Kasumi-1 (cell line): ENCODE measurements at regions not wholly inside any gene's neighbourhood (a gene's known extent, or its start where the extent isn't known, plus 50 kb on each side); places are given as distances from the start of the nearest gene placed in this dataset.
"Not testable (repeated sequence)": the region's sequence is repeated elsewhere in the genome, so short reads cannot be mapped to it uniquely, and the experiment has no call there.

ENCODE experiments used
- DNase-seq, 2 experiments: peaks; one replicate each; lab custom pipeline; 2025; lab: John Stamatoyannopoulos, UW

DNA sequence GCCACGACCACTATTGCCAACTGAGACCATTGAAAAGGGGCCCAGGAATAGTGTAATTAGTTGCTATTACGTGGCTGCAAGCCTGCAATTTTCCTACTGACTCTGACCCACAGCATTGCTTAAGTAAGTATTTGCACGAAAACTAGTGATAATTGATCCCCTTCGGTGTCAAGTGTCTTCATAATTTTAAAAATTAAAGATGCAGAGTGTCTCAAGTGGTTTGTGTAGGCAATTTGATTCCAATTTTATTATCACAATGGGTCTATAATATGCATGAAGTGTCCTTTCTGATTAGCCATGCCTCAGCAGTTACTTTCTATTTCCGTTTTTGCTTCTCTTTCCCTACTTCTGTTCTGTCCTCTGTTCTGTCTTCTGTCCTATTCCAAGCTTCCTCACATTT, 259.2 kb downstream of the C3orf38 start:
- DNase-seq, result no peak

DNA sequence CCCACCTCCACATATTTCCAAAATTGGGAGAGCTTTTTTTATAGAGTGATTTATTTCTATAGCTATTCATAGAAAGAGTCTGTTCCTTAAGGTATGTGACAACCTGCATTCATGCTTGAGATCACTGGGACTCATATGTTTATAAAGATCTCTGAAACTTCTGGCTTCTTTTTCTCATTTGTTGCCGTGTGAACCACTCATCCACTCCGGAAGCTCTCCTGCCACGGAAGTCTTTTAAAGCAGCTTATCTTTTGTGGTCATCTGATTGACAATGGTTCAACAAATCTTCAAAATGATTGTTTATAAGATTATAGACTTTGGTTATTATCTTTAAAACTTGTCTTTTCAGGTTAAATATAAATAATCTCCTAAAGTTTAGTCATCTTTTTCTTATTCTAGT, 260.5 kb downstream of the C3orf38 start:
- no peak for DNase-seq

DNA sequence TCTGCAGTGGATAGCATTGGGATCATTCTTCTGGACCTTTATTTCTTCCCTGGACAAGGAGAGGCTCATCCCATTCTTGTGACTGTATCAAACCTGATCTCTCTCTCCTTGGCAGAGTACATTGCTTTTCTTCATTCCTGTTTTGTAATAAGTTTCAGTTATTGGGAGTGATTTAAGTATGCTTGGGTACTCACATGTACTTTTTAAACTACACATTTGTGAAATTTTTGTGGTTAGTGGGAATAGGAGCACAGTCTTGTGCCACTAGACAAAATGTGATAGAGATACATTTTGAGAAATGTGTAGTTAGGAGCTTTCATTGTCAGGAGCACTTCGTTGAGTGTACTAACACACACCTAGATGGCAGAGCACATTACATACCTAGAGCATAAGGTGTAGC, 262.6 kb downstream of the C3orf38 start:
- DNase-seq, result no peak

DNA sequence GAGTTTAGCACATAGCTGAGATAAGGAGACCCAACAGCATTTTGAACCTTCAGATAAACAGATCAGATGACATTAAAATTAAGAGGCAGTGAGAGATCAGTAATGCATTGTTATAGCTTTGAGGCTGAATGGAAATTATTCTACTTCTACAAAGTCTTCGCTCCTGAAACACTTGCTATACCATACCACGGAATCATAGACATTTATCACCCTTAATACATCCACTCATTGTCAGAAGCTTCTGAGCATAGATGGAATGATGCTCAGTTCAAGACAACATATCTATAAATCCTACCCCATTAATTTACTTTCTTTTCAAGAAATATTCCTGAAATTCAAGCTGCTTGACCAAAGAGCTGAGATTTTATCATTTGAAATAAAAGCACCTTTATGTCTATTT, 266.7 kb downstream of the C3orf38 start:
- no peak for DNase-seq

- DNase-seq, result no peak
These were observed 268.5 kb downstream of the C3orf38 start for GRCh38 chr3:88418219-88418618.

DNA sequence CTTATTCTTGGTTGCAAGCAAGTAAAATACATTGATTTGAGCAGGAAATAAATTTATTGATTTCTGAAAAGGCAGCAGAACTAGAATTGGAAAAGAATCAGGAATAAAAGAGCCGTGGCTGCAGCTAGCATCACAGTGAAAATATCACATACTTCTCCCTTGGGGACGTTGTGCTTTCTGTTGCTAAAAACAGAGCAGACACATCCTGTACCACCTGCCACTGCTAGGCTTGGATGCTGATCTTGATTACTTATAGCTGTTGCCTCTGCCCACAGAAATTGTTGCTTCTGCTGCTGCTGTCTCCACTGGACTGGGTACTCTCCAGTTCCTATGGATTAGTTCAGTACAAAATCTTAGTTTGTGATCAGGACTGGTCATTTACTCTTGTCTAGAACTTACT, 283.8 kb downstream of the C3orf38 start:
- DNase-seq, result no peak

DNA sequence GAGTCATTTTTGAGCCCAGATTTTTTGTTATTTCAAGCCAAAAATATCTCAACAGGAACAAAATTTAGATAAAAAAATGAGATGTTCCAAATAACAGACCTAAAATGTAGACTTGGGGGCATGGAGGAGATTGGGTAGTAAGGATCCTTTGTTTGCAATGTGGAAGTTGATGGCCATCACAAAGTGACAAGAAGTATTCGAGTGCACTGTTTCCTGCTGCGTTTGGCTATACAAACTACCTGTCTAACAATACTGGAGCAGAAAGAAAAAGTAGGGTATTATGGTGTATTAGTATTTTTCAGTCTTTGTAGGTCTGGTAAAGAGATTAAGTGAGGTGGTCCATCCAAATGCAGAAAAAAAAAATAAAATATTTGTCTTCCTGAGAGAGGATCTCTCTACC, 284.2 kb downstream of the C3orf38 start:
- no peak for DNase-seq

DNA sequence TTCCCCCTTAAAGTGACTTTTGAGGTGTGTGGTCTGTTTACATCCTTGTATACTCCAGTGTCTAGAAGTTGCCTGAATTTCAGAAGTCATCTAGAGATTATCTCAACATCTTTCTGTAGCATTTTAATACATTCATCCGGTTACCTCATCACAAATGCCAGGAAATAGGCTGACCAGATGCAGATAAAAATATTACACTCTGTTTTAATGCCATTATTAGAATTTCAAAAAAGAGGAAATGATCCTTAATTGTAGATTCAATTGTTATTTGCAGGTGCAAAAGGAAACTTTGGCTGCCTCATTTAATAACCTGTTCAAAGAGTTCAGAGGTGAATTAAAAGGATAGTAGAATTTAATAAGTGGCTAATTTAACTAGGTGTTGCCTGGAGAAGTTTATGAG, 290.9 kb downstream of the C3orf38 start:
- DNase-seq, result no peak

- no peak for DNase-seq
These were observed 293.3 kb downstream of the C3orf38 start for GRCh38 chr3:88443066-88443465.

GRCh38 chr3:88444251-88444650, 294.5 kb downstream of the C3orf38 start:
- no peak for DNase-seq

- DNase-seq, result no peak
These were observed 302.5 kb downstream of the C3orf38 start for GRCh38 chr3:88452228-88452627.

DNA sequence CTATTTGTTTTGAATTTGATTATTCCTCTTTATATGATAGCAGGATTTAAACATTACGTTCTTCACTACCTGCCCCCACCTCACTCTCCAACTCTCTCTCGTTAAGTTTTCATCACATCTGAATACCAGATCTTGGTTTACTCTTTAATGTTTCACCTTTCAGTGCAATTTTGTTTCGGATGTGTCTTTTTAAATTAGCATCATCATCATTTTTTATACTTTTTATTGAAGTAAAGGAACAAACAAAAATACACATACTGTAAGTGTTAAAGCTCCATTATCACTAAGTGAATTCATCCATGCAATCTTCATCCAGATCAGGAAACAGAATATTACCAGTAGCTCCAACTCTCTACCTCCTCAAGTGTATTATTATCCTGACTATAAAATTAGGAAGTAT, 310.6 kb downstream of the C3orf38 start:
- no peak for DNase-seq

- DNase-seq, result no peak
These were observed 312.5 kb downstream of the C3orf38 start for GRCh38 chr3:88462230-88462629.

DNA sequence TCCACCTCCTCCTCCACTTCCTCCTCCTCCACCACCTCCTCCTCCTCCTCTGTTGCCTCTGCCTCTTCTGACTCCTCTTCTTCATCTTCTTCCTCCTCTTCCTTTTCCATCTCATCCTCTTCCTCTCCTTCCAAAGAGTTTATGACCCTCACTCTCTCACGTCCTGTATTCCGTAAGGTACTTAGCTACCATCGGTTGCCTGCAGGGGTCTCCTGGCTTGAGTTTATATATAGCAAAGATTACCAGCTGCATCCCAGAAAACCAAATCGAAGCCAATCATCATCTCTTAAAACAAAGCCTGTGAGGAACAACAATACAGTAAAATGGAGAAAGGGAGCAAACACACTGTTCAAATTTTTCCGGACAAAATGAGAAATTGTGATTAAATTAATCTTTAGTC, 317.4 kb downstream of the C3orf38 start:
- DNase-seq, result no peak

DNA sequence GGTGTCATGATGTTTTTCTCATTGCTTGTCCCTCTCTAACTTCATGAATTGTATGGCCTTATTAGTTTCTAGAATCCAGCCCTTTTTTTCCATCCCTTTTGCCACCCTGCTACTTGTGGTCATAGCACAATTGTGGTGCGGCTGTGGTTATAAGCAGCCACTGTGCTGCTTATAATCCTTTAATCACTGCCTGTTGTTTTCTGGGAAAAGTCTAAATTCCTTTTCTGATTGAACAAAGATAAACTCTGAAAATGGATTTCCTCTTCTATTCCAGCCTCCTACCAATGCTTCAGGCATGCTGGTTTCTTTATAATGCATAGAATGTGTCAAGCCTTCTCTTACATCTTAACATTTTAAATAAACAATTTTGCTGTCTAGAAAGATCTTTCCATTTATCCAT, 319.5 kb downstream of the C3orf38 start:
- DNase-seq, result no peak

GRCh38 chr3:88478460-88478859, 328.7 kb downstream of the C3orf38 start:
- no peak for DNase-seq

- DNase-seq, result no peak
These were observed 331.1 kb downstream of the C3orf38 start for GRCh38 chr3:88480822-88481221.

DNA sequence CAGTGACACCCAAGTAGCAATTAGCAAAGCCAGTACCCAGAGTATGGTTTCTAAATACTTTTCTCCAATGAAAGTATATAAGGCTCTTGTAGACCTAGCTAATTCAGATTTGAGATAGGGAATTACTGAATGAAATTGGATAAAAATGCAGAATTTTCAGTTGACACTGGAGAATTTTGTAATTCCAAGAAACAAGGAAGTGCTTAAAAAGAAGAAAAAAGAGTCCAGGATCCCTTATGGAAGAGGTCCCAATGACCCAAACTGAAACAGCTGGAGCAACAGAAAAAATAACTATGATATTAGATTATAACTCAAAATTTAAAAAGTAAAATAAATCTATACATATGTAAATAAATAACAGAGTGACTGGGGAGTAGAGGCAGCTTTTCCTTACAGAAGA, 335.2 kb downstream of the C3orf38 start:
- DNase-seq, result no peak

- DNase-seq, result not testable (repeated sequence)
These were observed 359.1 kb downstream of the C3orf38 start for GRCh38 chr3:88508818-88509217.

- no peak for DNase-seq
These were observed 359.8 kb downstream of the C3orf38 start for GRCh38 chr3:88509582-88509981.

GRCh38 chr3:88528494-88528893, 378.7 kb downstream of the C3orf38 start:
- DNase-seq, result no peak

DNA sequence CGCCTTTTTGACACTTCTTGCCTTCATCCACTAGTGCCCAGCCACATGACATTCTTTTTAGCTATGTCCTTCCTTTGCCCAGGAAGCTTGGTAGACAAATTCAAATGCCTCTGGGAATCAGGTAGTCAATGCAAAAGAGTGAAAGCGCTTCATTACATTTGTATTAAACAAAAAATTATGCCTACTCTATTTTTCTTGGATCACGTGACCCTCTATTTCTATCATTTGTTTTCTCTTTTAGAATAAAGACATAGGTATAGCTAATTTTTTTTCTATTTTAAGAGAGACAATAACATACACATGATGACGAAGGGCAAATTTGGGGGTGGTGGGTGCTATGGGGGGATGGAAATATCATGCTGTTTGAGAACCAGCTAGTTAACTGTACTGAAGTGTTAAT, 384.8 kb downstream of the C3orf38 start:
- DNase-seq, result no peak

DNA sequence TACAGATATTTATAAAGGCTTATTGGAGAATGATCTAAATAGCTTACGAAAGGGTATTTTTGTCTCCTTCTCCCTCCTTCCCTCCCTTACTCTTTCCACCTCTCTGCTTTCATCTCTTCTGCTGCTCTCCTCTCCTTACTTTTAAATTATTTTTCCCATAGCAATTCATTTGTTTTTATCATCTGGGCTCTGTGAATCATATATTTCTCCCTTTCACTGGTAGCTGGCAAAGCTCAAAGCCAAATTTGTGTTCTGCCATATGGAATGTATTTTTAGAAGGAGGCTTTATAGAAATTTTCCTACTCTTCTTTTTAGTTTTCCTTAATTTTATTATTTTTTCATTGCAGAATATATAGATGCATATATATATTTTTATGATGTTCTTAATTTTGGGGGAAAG, 385.8 kb downstream of the C3orf38 start:
- DNase-seq, result no peak

DNA sequence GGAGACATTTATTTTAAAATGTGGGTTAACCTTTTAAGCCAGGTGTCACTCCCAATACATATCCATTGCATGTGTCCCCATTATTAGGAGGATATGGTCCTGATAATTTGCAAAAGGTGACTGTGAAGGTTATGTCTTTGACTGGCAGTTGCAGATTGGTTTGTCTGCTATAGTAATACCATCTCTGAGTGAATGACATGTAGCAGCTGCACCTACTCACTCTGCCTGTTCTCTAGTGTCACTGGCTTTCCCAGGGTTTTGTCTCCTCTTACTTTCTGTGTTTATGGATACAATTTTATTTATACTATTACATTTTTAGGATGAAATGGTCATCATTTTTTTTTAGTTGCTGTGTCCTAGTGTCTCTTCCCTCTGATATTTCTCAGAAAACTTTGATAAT, 393.2 kb downstream of the C3orf38 start:
- no peak for DNase-seq

DNA sequence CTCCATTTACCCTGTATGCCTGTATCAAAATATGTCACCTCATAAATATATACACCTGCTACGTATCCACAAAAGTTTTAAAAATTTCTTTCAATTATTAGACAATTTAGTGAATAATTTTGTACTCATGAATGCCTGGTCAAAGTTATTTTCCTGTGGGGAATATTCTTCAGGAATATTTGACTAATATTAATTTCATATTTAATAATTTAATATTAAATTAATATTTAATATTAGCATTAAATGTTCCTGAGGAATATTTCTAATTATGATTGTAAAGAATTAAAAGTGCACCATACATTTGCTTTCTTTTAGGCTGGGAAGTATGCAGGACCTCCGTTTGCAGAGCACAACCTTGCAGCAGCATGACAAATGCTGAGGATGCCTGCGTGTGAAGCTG, 422.7 kb downstream of the C3orf38 start:
- no peak for DNase-seq
